Breast epithelium (tissue), 3 donors: ENCODE measurements at regions not wholly inside any gene's neighbourhood (a gene's known extent, or its start where the extent isn't known, plus 50 kb on each side); places are given as distances from the start of the nearest gene placed in this dataset.

Experiments
- CTCF ChIP-seq, 3 donors: fragments of 450-650 bp; IDR thresholded peaks; one replicate each; pipeline ENCODE4 v1.5.1; 2016 to 2017; ENCODE audit warnings: antibody characterized with exemption in 3 of 3, mild to moderate bottlenecking in 3 of 3, moderate library complexity in 3 of 3
- POLR2A ChIP-seq: fragments of 450-650 bp; IDR thresholded peaks from one replicate; pipeline ENCODE4 v1.6.1; 2016; ENCODE audit warnings: antibody characterized with exemption, mild to moderate bottlenecking, moderate library complexity

GRCh38 chr6:27020553-27020880, 227.0 kb upstream of the PRSS16 start:
- TF ChIP-seq CTCF (IDR thresholded peaks at IDR 0.05) (no peak), POLR2A (no peak)
